Upper lobe of left lung (tissue), 4 donors: ENCODE measurements at regions not wholly inside any gene's neighbourhood (a gene's known extent, or its start where the extent isn't known, plus 50 kb on each side); places are given as distances from the start of the nearest gene placed in this dataset.

Experiments
- CTCF ChIP-seq, 6 experiments: fragments of 450-650 bp in 4 of 6; fragments of 200-600 bp in 2 of 6; sonication (generic) in 2 of 6; IDR thresholded peaks; one replicate each; pipeline ENCODE4 v1.5.1; 2016 to 2019; ENCODE audit warnings: antibody characterized with exemption in 6 of 6
- EP300 ChIP-seq, 4 donors: sonication (generic); formaldehyde crosslinking; IDR thresholded peaks; one replicate each; pipeline ENCODE4 v1.5.1; 2017; ENCODE audit warnings: antibody characterized with exemption in 4 of 4, control low read depth in 2 of 4
- POLR2A ChIP-seq, 4 donors: fragments of 450-650 bp; IDR thresholded peaks; one replicate each; pipeline ENCODE4 v1.5.1; 2016 to 2017; ENCODE audit warnings: antibody characterized with exemption in 4 of 4, mild to moderate bottlenecking in 2 of 4

- no peak for TF ChIP-seq EP300 (IDR thresholded peaks at IDR 0.05)
- no peak for TF ChIP-seq CTCF (IDR thresholded peaks at IDR 0.05)
- TF ChIP-seq POLR2A (IDR thresholded peaks at IDR 0.05) = no peak
These were observed 523.6 kb upstream of the PLXNA2 start for GRCh38 chr1:208767816-208768215.
